ENCODE measurements at regions not wholly inside any gene's neighbourhood (a gene's known extent, or its start where the extent isn't known, plus 50 kb on each side); places are given as distances from the start of the nearest gene placed in this dataset.

DNA sequence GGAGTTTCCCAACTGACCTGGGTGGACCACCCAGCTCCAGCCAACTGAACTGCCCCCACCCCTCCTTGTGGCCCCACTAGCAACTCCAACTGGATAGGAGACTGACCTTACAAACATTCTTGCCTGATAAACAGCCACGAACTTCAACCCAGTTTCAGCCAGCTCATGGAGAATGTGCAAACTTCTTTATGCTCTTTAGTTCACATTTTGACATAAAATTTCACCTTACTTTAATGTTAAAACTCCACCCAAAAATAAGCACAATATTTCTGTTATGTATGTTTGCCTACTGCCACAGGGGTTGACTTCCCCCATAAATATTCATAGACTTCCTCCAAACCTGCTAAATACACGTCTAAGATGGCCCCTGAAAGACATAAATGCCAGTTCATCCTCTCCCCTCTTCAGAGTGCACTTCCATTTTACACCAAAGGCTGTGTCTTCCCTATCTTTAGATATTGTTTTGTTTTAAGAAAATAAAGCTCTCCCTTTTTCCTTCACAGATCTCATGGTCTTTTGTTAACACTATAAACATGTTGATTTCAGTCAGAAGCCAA is 643.7 kb downstream of the EPM2A start:
- TF ChIP-seq CTCF (IDR thresholded peaks at IDR 0.05) = no peak
- TF ChIP-seq POLR2A (IDR thresholded peaks at IDR 0.05) = no peak
